ENCODE measurements at regions not wholly inside any gene's neighbourhood (a gene's known extent, or its start where the extent isn't known, plus 50 kb on each side); places are given as distances from the start of the nearest gene placed in this dataset.
"Not testable (repeated sequence)": the region's sequence is repeated elsewhere in the genome, so short reads cannot be mapped to it uniquely, and the experiment has no call there.

DNA sequence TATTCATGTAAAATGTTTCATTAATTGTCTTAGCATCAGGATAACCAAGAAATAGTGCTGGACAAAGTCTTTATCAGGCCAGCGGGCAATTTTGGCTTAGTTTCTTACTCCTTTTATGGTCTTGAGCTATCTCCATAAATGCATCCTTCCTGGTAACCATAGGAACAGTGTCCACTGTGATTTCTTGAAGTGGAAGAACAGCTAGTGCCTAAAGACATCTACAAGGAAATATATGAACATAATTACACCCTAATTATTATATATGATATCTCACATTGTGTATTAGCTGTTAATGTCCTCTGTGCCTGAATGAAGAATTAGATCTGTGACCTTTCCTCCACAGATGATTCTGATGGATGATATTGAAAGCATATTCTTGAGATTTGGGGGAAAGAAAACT lies 286.7 kb upstream of the ATXN7L3B start:
- H3K36me3 ChIP-seq (replicated peaks; ENCODE audit: insufficient read depth, low read length) = no peaks in the 10 kb centered on the region
- no peaks in the 10 kb centered on the region for H3K4me1 ChIP-seq (ENCODE audit: low read length)
- H3K9ac ChIP-seq (ENCODE audit: low read length) = no peak overlapping the region
- no peaks in the 10 kb centered on the region for H3K9me3 ChIP-seq (replicated peaks; ENCODE audit: insufficient read depth, low read length)
- H3K4me2 ChIP-seq (ENCODE audit: low read depth, low read length) = no peak overlapping the region
- no peaks in the 10 kb centered on the region for H3K27me3 ChIP-seq (replicated peaks; ENCODE audit: insufficient read depth, low read length)
- no peak for TF ChIP-seq EZH2phosphoT487 (IDR thresholded peaks at IDR 0.05; ENCODE audit: low read length)
- TF ChIP-seq EZH2 (optimal IDR thresholded peaks at IDR 0.05; ENCODE audit: low read depth, low read length) = no peak
- TF ChIP-seq, protein P1, sequence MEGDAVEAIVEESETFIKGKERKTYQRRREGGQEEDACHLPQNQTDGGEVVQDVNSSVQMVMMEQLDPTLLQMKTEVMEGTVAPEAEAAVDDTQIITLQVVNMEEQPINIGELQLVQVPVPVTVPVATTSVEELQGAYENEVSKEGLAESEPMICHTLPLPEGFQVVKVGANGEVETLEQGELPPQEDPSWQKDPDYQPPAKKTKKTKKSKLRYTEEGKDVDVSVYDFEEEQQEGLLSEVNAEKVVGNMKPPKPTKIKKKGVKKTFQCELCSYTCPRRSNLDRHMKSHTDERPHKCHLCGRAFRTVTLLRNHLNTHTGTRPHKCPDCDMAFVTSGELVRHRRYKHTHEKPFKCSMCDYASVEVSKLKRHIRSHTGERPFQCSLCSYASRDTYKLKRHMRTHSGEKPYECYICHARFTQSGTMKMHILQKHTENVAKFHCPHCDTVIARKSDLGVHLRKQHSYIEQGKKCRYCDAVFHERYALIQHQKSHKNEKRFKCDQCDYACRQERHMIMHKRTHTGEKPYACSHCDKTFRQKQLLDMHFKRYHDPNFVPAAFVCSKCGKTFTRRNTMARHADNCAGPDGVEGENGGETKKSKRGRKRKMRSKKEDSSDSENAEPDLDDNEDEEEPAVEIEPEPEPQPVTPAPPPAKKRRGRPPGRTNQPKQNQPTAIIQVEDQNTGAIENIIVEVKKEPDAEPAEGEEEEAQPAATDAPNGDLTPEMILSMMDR (IDR thresholded peaks at IDR 0.05; ENCODE audit: low read length) = no peak
- no peaks in the 10 kb centered on the region for H3K9me2 ChIP-seq (replicated peaks; ENCODE audit: insufficient read depth, low read length)
- no peak for DNase-seq
- no peaks in the 10 kb centered on the region for H3K79me2 ChIP-seq (ENCODE audit: low read length)
- H3K27ac ChIP-seq (ENCODE audit: low read length) = no peak overlapping the region
- no peak overlapping the region for H2AFZ ChIP-seq (ENCODE audit: low read length)
- no peaks in the 10 kb centered on the region for H4K20me1 ChIP-seq (ENCODE audit: insufficient read depth, low read length)
- no peaks in the 10 kb centered on the region for H3F3A ChIP-seq (ENCODE audit: insufficient read depth, low read length)
- no peak overlapping the region for H3K4me3 ChIP-seq (ENCODE audit: low read length)

- not testable (repeated sequence) for H3K27me3 ChIP-seq (replicated peaks; ENCODE audit: insufficient read depth, low read length); H3K4me2 ChIP-seq (ENCODE audit: low read depth, low read length); H3K27ac ChIP-seq (ENCODE audit: low read length); H3F3A ChIP-seq (ENCODE audit: insufficient read depth, low read length); H4K20me1 ChIP-seq (ENCODE audit: insufficient read depth, low read length); H3K4me1 ChIP-seq (ENCODE audit: low read length); H3K79me2 ChIP-seq (ENCODE audit: low read length); H3K4me3 ChIP-seq (ENCODE audit: low read length); H3K36me3 ChIP-seq (replicated peaks; ENCODE audit: insufficient read depth, low read length); H3K9me3 ChIP-seq (replicated peaks; ENCODE audit: insufficient read depth, low read length); H3K9me2 ChIP-seq (replicated peaks; ENCODE audit: insufficient read depth, low read length); H2AFZ ChIP-seq (ENCODE audit: low read length); DNase-seq; H3K9ac ChIP-seq (ENCODE audit: low read length)
Observed at GRCh38 chr12:74253826-74254225, 283.8 kb upstream of the ATXN7L3B start.

DNA sequence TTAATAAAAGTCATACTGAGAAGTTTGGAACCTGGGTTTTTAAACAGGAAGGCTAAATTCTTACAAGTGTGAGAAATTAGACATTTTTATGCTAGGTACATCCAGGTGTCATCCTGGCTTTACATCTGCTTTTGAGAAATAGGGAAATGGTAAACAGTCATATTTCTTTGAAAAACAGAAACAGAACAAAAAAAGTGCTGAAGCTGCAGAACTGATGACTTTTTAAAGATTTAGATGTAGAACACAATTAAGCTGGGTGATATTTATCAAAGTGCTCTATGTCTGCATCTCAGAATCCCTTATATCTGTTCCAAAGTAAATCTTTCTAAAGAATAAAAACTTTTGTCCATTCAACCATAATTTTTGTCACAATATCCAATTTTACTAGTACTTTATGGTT lies 282.9 kb upstream of the ATXN7L3B start:
- no peak for DNase-seq
- H3K9me3 ChIP-seq (replicated peaks; ENCODE audit: insufficient read depth, low read length) = no peaks in the 10 kb centered on the region

GRCh38 chr12:74259199-74259598 lies 278.4 kb upstream of the ATXN7L3B start:
- H3K27ac ChIP-seq (ENCODE audit: low read length) = no peak overlapping the region
- H2AFZ ChIP-seq (ENCODE audit: low read length) = no peak overlapping the region
- no peaks in the 10 kb centered on the region for H3K36me3 ChIP-seq (replicated peaks; ENCODE audit: insufficient read depth, low read length)
- no peak for DNase-seq
- H3K4me1 ChIP-seq (ENCODE audit: low read length) = no peaks in the 10 kb centered on the region
- no peak for TF ChIP-seq EZH2 (optimal IDR thresholded peaks at IDR 0.05; ENCODE audit: low read depth, low read length)
- TF ChIP-seq, protein P1 (IDR thresholded peaks at IDR 0.05; ENCODE audit: low read length) = no peak
- no peak for TF ChIP-seq EZH2phosphoT487 (IDR thresholded peaks at IDR 0.05; ENCODE audit: low read length)
- H3F3A ChIP-seq (ENCODE audit: insufficient read depth, low read length) = no peaks in the 10 kb centered on the region
- no peaks in the 10 kb centered on the region for H4K20me1 ChIP-seq (ENCODE audit: insufficient read depth, low read length)
- H3K27me3 ChIP-seq (replicated peaks; ENCODE audit: insufficient read depth, low read length) = no peaks in the 10 kb centered on the region
- H3K79me2 ChIP-seq (ENCODE audit: low read length) = no peaks in the 10 kb centered on the region
- no peaks in the 10 kb centered on the region for H3K9me3 ChIP-seq (replicated peaks; ENCODE audit: insufficient read depth, low read length)
- H3K9ac ChIP-seq (ENCODE audit: low read length) = no peak overlapping the region
- no peaks in the 10 kb centered on the region for H3K9me2 ChIP-seq (replicated peaks; ENCODE audit: insufficient read depth, low read length)
- H3K4me2 ChIP-seq (ENCODE audit: low read depth, low read length) = no peak overlapping the region
- no peak overlapping the region for H3K4me3 ChIP-seq (ENCODE audit: low read length)

More for the DNA sequence above, 282.9 kb upstream of the ATXN7L3B start:
- Histone ChIP-seq H3K4me3 (ENCODE audit: low read length) (no peak overlapping the region), H3K36me3 (replicated peaks; ENCODE audit: insufficient read depth, low read length) (no peaks in the 10 kb centered on the region), H3K27ac (ENCODE audit: low read length) (no peak overlapping the region), H2AFZ (ENCODE audit: low read length) (no peak overlapping the region), H3K27me3 (replicated peaks; ENCODE audit: insufficient read depth, low read length) (no peaks in the 10 kb centered on the region), H3K79me2 (ENCODE audit: low read length) (no peaks in the 10 kb centered on the region), H3K4me1 (ENCODE audit: low read length) (no peaks in the 10 kb centered on the region), H3K9ac (ENCODE audit: low read length) (no peak overlapping the region), H3K4me2 (ENCODE audit: low read depth, low read length) (no peak overlapping the region), H3F3A (ENCODE audit: insufficient read depth, low read length) (no peaks in the 10 kb centered on the region), H4K20me1 (ENCODE audit: insufficient read depth, low read length) (no peaks in the 10 kb centered on the region), H3K9me2 (replicated peaks; ENCODE audit: insufficient read depth, low read length) (no peaks in the 10 kb centered on the region)
- TF ChIP-seq EZH2phosphoT487 (IDR thresholded peaks at IDR 0.05; ENCODE audit: low read length) (no peak), EZH2 (optimal IDR thresholded peaks at IDR 0.05; ENCODE audit: low read depth, low read length) (no peak)
- TF ChIP-seq, protein P1 (IDR thresholded peaks at IDR 0.05; ENCODE audit: low read length) = no peak

Measured in MM.1S (cell line).